HepG2 (cell line): ENCODE measurements at regions not wholly inside any gene's neighbourhood (a gene's known extent, or its start where the extent isn't known, plus 50 kb on each side); places are given as distances from the start of the nearest gene placed in this dataset.

ENCODE experiments used
- EZH2 ChIP-seq: conservative IDR thresholded peaks from 2 replicates; pipeline ENCODE4 v1.6.1; 2012; ENCODE audit warnings: mild to moderate bottlenecking, low read depth, low read length, moderate library complexity
- JUND ChIP-seq: sonication (generic); formaldehyde crosslinking; IDR thresholded peaks from 2 replicates; pipeline ENCODE4 v1.8.0; 2022; ENCODE audit warnings: mild to moderate bottlenecking, missing genetic modification reagents
- MTF1 ChIP-seq: sonication (generic); formaldehyde crosslinking; IDR thresholded peaks from 2 replicates; pipeline ENCODE4 v1.5.0; 2020; ENCODE audit warnings: missing genetic modification reagents
- ZNF234 ChIP-seq: sonication (generic); formaldehyde crosslinking; conservative IDR thresholded peaks from 2 replicates; pipeline ENCODE4 v1.5.1; 2020; ENCODE audit warnings: mild to moderate bottlenecking, missing genetic modification reagents

- no peak for TF ChIP-seq EZH2
- TF ChIP-seq MTF1 (CRISPR knock-in tag): no peak
- no peak for TF ChIP-seq JUND
- TF ChIP-seq ZNF234 (CRISPR knock-in tag): no peak
Observed at GRCh38 chr2:198441901-198442300, 637.5 kb downstream of the PLCL1 start.
